Chondrocyte (in vitro differentiated cells): ENCODE measurements at regions not wholly inside any gene's neighbourhood (a gene's known extent, or its start where the extent isn't known, plus 50 kb on each side); places are given as distances from the start of the nearest gene placed in this dataset.

ENCODE experiments used
- DNase-seq: peaks from one replicate; pipeline ENCODE4 v3.0.0; 2021; ENCODE audit warnings: mixed read lengths, low spot score
- H3K27ac Mint-ChIP-seq: one replicate; pipeline ENCODE4 v1.8.0; 2021; ENCODE audit warnings: mild to moderate bottlenecking, moderate library complexity, mixed read lengths; ENCODE audit not compliant: unreplicated experiment
- H3K27me3 Mint-ChIP-seq: 2 replicates; pipeline ENCODE4 v1.8.0; 2021; ENCODE audit warnings: low read depth, mixed read lengths
- H3K36me3 Mint-ChIP-seq: 2 replicates; pipeline ENCODE4 v1.8.0; 2021; ENCODE audit warnings: low read depth, mixed read lengths
- H3K4me1 Mint-ChIP-seq: 2 replicates; pipeline ENCODE4 v1.8.0; 2021; ENCODE audit warnings: low read depth, mild to moderate bottlenecking, mixed read lengths
- H3K4me3 Mint-ChIP-seq: one replicate; pipeline ENCODE4 v1.8.0; 2021; ENCODE audit warnings: mild to moderate bottlenecking, moderate library complexity, mixed read lengths; ENCODE audit not compliant: unreplicated experiment
- H3K9me3 Mint-ChIP-seq: 2 replicates; pipeline ENCODE4 v1.8.0; 2021; ENCODE audit warnings: low read depth, mixed read lengths
- TF ChIP-seq, protein P1 (sequence below): fragments of 200-600 bp; sonication (generic); IDR thresholded peaks from 2 replicates; pipeline ENCODE4 v1.5.0; 2021; ENCODE audit warnings: antibody characterized with exemption, mild to moderate bottlenecking, moderate library complexity

DNA sequence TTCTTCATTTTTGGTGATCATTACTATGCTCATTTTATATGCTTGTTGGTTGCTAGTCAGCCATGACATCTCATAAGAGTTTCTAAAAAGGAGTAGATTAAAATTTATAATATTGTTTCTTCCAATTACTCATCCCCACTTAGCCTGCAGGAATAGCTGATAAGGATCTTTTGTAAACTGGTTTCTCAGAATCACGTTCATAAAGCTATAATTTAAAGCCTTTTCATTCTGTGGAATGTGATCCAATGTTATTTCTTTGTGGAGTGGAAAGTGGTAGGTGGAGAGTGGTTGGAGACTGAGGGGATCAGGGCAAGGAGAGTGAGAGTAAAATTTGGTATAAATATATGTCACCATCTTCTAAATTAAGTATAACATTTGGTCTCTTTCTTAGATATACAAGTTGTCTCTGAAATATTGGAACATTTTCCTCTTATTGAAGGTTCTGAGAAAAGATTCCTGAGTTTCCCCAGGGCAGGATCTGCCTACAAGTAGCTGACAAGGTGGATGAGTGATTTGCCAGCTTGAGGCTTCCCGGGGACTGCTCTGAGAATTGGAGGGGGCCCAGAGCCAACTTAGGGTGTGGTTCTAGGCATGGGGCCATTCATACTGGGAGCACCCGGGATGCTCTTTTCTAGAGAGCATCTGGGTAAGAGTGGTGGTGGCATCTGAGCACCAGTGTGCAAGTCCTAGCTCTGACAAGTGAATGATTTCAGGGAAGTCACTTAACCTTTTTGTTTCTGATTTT is 116.4 kb downstream of the TBX19 start:
- no peaks in the 10 kb centered on the region for H3K9me3 Mint-ChIP-seq
- DNase-seq: no peak
- H3K27ac Mint-ChIP-seq: no peak overlapping the region
- H3K36me3 Mint-ChIP-seq: peaks cover 3% of the 10 kb centered on the region
- H3K4me3 Mint-ChIP-seq: no peak overlapping the region
- peaks cover 14% of the 10 kb centered on the region for H3K27me3 Mint-ChIP-seq
- TF ChIP-seq, protein P1, sequence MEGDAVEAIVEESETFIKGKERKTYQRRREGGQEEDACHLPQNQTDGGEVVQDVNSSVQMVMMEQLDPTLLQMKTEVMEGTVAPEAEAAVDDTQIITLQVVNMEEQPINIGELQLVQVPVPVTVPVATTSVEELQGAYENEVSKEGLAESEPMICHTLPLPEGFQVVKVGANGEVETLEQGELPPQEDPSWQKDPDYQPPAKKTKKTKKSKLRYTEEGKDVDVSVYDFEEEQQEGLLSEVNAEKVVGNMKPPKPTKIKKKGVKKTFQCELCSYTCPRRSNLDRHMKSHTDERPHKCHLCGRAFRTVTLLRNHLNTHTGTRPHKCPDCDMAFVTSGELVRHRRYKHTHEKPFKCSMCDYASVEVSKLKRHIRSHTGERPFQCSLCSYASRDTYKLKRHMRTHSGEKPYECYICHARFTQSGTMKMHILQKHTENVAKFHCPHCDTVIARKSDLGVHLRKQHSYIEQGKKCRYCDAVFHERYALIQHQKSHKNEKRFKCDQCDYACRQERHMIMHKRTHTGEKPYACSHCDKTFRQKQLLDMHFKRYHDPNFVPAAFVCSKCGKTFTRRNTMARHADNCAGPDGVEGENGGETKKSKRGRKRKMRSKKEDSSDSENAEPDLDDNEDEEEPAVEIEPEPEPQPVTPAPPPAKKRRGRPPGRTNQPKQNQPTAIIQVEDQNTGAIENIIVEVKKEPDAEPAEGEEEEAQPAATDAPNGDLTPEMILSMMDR: no peak
- peaks cover 7% of the 10 kb centered on the region for H3K4me1 Mint-ChIP-seq

DNA sequence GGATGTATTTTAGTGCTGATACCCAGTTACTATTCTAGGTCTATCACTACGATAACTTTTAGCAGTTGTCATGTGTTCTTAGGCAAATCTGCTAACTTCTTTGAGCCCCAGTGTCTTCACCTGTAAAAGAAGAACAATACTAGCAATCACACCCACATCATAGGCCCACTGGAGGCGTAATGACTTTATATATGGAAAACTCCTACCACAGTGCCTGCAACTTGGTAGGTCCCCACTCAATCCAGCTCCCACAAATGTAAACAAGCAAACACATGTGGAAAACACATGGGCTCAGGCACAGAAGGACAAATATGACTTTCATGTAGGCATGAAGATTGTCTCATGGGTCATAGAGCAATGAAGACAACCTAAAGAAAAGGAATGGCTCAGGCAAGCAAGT is 115.8 kb downstream of the TBX19 start:
- no peak overlapping the region for H3K4me3 Mint-ChIP-seq
- H3K4me1 Mint-ChIP-seq: peaks cover 7% of the 10 kb centered on the region
- peaks cover 14% of the 10 kb centered on the region for H3K27me3 Mint-ChIP-seq
- no peak for DNase-seq
- H3K27ac Mint-ChIP-seq: no peak overlapping the region
- peaks cover 3% of the 10 kb centered on the region for H3K36me3 Mint-ChIP-seq
- TF ChIP-seq, protein P1: no peak
- H3K9me3 Mint-ChIP-seq: no peaks in the 10 kb centered on the region

DNA sequence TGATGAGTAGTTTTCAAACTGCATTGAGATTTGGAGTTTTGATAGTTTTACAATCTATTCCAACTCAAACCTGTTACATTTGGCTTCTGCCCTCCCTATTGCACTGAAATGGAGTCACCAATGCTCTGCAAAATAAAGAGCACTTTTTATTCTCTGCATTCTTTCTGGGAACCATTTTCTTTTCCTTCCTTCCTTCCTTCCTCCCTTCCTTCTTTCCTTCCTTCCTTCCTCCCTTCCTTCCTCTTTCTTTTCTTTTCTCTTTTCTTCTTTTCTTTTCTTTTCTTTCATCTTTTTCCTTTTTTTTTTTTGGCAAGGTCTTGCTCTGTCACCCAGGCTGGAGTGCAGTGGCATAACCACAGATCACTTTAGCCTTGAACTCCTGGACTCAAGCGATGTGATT is 114.2 kb downstream of the TBX19 start:
- TF ChIP-seq, protein P1: no peak
- Mint-ChIP-seq H3K27ac (no peak overlapping the region), H3K9me3 (no peaks in the 10 kb centered on the region), H3K27me3 (peaks cover 7% of the 10 kb centered on the region), H3K4me3 (no peak overlapping the region), H3K4me1 (peaks cover 7% of the 10 kb centered on the region), H3K36me3 (no peaks in the 10 kb centered on the region)
- no peak for DNase-seq

DNA sequence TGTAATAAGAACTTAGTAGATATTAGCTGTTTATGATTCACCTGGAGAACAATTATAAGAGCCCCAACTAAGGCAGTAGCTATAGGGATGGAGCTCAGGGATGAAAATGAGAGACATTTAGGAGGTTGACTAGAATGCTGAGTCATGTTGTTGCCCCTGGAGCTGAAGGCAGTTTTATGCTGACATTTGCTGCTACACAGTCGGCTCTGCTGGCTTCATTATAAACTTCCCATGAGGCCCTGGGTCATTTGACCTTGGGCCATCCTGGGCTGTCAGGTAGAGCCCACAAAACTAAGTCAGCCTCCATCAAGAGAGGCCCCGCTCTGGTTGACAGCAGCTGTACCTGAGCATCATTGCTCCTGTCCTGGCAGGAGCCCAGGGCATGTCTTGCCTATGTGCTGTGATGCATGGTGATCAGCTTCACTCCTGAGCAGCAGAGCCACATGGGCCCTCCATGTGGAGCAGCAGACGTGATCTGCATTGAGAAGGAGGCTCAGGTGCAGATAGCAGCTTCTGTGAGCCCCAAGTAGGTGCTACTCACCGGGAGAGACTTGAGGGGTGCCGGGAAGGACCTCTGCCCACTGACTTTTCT is 112.4 kb downstream of the TBX19 start:
- Mint-ChIP-seq H3K4me3 (no peak overlapping the region), H3K27me3 (peaks cover 18% of the 10 kb centered on the region), H3K4me1 (no peaks in the 10 kb centered on the region), H3K9me3 (no peaks in the 10 kb centered on the region), H3K36me3 (no peaks in the 10 kb centered on the region), H3K27ac (no peak overlapping the region)
- TF ChIP-seq, protein P1: no peak
- DNase-seq: no peak

DNA sequence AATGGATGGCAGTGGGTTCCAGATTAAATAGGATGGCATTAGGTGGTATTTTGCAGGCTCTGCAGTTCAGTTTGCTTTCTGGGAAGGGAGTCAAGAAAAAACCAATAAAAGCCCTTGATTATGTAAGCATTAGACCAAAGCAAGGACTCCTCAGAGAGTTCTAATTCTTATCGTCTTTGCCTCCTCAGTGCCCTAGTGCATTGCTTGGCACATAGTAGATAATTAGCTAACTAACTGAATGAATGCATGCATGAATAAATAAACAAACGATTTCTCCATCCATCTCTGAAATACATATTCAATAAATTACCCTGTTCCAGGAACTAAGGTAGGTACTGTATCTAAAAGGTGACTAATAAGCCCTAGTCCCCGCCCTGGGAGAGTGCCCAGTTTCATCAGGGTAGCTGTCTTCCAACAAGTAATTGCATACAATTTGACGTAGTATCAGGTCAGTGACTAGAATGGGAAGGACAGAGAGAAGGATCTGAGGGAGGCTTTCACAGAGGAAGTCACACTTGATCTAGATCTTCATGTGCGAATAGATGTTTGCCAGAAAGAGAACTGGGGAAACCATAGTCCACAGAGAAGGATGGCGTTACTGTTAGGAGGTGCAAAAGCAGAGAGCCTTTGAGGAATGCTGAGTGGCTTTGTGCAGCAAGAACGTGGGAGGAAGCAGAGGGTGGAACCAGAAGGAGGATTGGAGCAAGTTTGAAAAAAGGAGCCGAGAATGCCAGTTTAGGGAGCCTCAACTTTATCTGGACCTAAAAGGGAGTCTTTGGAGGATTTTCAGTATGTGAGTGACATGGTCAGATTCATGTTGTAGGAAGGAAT is 111.4 kb downstream of the TBX19 start:
- no peak overlapping the region for H3K4me3 Mint-ChIP-seq
- no peaks in the 10 kb centered on the region for H3K36me3 Mint-ChIP-seq
- no peaks in the 10 kb centered on the region for H3K9me3 Mint-ChIP-seq
- peaks cover 3% of the 10 kb centered on the region for H3K4me1 Mint-ChIP-seq
- DNase-seq: no peak
- H3K27ac Mint-ChIP-seq: no peak overlapping the region
- TF ChIP-seq, protein P1: no peak
- H3K27me3 Mint-ChIP-seq: peaks cover 24% of the 10 kb centered on the region
